ENCODE measurements at regions not wholly inside any gene's neighbourhood (a gene's known extent, or its start where the extent isn't known, plus 50 kb on each side); places are given as distances from the start of the nearest gene placed in this dataset.

DNA sequence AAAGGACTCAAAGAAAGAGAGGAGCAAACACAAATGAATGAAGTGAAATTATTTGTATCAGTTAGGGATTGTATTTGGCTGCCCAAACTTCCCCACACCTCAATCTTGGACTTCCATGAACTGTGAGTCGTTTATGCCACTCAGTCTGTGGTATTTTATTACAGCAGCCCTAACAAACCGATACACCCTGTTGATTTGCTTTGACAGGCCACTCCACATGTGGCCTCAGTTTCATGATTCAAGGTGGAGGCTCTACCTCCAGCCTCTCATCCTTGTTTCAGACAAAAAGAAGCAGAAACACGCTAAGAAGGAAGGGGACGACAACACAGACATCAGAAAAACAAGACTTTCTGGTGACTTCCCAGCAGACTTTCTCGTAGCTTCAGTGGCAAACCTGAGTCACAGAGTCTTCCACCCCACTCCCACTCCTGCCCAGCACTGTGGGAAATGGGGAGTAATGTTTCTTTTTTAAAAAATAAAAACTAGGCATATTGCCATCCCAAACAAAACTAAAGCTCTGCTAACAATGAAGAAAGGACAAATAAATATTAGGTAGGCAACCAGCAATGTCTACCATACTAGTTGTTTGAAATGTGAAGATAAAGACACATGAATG lies 52.2 kb upstream of the ABCA1 start:
- TF ChIP-seq RAD21 (IDR thresholded peaks at IDR 0.05; ENCODE audit: low read length) (no peak), POLR2AphosphoS5 (IDR thresholded peaks at IDR 0.05; ENCODE audit: low read depth, low read length) (no peak), YY1 (IDR thresholded peaks at IDR 0.05; ENCODE audit: low read depth) (no peak), MXI1 (IDR thresholded peaks at IDR 0.05; ENCODE audit: low read depth, low read length) (no peak), SIN3A (IDR thresholded peaks at IDR 0.05; ENCODE audit: borderline replicate concordance, low read depth, low read length) (no peak), FOSL2 (IDR thresholded peaks at IDR 0.05; ENCODE audit: borderline replicate concordance, low read depth) (no peak), RFX5 (IDR thresholded peaks at IDR 0.05; ENCODE audit: low read length) (no peak), SMC3 (IDR thresholded peaks at IDR 0.05; ENCODE audit: low read depth, low read length) (no peak), NFIC (IDR thresholded peaks at IDR 0.05; ENCODE audit: borderline replicate concordance) (no peak)
- TF ChIP-seq, protein P1, sequence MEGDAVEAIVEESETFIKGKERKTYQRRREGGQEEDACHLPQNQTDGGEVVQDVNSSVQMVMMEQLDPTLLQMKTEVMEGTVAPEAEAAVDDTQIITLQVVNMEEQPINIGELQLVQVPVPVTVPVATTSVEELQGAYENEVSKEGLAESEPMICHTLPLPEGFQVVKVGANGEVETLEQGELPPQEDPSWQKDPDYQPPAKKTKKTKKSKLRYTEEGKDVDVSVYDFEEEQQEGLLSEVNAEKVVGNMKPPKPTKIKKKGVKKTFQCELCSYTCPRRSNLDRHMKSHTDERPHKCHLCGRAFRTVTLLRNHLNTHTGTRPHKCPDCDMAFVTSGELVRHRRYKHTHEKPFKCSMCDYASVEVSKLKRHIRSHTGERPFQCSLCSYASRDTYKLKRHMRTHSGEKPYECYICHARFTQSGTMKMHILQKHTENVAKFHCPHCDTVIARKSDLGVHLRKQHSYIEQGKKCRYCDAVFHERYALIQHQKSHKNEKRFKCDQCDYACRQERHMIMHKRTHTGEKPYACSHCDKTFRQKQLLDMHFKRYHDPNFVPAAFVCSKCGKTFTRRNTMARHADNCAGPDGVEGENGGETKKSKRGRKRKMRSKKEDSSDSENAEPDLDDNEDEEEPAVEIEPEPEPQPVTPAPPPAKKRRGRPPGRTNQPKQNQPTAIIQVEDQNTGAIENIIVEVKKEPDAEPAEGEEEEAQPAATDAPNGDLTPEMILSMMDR (IDR thresholded peaks at IDR 0.05): no peak
